Fibroblast of lung (primary cell): ENCODE measurements at regions not wholly inside any gene's neighbourhood (a gene's known extent, or its start where the extent isn't known, plus 50 kb on each side); places are given as distances from the start of the nearest gene placed in this dataset.

ENCODE experiments used
- CTCF ChIP-seq, 2 donors: IDR thresholded peaks in 1 of 2; conservative IDR thresholded peaks in 1 of 2; 1 replicate in 1 of 2; 2 replicates in 1 of 2; pipeline ENCODE4 v1.5.1; 2011 to 2012; ENCODE audit warnings: low read length in 2 of 2, control low read depth in 1 of 2, inconsistent platforms in 1 of 2, low read depth in 1 of 2, mild to moderate bottlenecking in 1 of 2
- EZH2 ChIP-seq: IDR thresholded peaks from 2 replicates; pipeline ENCODE4 v1.5.1; 2012; ENCODE audit warnings: low read length, control low read depth, mild to moderate bottlenecking; ENCODE audit errors: missing control alignments

- TF ChIP-seq CTCF (conservative IDR thresholded peaks at IDR 0.05 in 1 of 2, IDR thresholded peaks at IDR 0.05 in 1 of 2; ENCODE audit: low read depth in 1 of 2, low read length in 2 of 2) (no peak), EZH2 (no peak)
Observed at GRCh38 chr12:87253157-87253556, 776.0 kb downstream of the C12orf50 start.
